Glomerular endothelial cell (primary cell): ENCODE measurements at regions not wholly inside any gene's neighbourhood (a gene's known extent, or its start where the extent isn't known, plus 50 kb on each side); places are given as distances from the start of the nearest gene placed in this dataset.

Experiments
- DNase-seq: peaks from one replicate; pipeline ENCODE4 v3.0.0-alpha.2; 2011; ENCODE audit warnings: low read depth, low spot score; ENCODE audit errors: extremely low read depth

DNA sequence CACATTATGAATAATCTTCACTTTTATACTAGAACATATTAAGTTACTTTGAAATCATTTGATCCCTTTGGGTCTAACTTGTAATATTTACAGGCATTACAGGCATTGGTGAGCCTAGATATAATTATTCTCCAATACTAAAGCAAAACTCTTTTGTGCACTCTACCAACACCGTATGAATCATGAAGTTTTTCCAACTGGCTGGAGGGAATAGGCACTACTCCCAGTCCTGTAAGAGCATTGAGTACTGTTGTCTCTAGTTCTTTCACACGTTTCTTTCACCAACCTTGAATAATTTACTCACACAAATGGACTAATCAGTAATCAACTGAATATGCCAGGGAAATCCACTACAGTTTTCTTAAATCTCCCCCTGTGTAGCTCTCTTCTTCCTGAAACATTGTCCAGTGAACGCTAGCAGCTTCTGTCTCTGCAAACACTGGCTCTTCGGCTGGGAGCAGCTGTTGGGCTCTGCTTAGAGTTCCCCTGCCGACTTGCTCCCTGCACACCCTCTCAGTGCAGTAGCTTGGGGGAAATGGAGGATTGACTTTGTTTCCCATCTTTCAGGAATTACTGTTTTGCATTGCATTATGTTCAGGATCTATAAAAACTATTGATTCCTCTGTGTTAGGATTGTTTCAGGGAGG is 476.7 kb downstream of the RFC3 start:
- no peak for DNase-seq

DNA sequence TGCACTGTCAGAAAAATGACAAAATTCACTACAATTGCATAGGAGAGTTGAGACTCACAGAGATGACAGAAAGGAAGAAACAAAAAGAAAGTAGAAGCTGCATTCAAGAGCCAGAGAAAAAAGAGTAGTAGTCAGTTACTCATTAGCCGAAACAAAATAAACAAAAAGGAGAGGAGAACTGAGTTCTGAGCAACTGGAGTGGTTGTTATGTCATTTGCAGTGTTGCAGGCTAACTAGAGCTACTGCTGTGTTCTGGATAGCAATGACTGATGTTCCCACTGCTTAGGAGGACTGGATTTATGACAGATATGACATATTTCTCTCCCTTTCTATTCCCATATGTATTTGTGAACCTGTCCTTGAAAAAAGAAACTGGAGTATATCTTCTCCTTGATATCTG is 482.6 kb downstream of the RFC3 start:
- DNase-seq, result no peak

DNA sequence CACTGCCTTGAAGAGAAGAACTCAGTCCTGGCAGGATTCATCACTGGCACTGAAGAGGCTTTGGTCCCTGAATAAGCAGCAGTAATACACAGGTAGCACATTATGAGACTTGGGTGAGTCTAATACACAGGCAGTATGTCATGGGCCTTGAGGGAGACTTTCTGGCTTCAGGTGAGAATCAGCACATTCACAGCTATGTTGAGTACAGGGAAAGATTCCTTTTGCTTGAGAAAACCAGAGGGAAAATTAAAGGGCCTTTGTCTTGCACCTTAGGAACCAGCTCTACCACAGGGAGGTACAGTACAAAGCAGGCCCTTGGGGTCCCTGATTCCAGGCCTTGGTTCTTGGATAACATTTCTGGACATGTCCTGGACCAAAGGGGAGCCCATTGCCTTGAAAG is 484.6 kb downstream of the RFC3 start:
- no peak for DNase-seq

DNA sequence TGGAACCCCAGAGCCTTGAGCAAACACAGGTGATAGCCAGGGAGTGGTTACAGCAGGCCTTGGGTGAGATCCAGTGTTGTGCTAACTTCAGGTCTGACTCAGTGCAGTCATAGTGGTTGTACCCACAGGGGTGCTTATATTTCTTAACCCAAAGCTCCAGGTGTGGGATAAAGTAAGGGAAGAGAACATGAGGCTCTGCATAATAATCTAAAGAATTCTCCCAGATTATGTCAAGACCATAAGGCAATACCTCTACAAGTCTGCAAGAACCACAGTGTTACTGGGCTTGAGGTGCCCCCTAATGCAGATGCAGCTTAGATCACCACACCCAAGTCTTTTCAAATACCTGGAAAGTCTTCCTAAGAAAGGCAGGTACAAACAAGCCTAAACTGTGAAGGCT is 485.4 kb downstream of the RFC3 start:
- DNase-seq, result no peak

DNA sequence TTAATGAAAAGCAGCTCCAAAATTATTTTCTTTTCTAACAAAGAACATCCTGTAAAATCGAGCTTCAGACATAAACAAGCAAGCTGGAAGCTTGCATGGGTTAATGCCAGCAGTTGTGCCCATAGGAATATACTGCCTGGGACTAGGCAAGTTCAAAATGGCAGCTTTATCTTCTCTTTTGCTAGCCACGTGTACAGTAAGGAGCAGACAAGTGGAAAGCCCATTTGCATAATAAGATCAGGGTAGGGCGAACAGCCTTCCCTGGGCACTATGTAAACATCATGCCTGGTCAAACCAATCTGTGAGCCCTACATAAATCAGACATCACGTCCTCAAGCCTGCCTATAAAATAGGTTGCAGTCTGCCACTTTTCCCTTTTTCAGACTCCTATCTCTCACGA is 489.7 kb downstream of the RFC3 start:
- DNase-seq, result no peak

DNA sequence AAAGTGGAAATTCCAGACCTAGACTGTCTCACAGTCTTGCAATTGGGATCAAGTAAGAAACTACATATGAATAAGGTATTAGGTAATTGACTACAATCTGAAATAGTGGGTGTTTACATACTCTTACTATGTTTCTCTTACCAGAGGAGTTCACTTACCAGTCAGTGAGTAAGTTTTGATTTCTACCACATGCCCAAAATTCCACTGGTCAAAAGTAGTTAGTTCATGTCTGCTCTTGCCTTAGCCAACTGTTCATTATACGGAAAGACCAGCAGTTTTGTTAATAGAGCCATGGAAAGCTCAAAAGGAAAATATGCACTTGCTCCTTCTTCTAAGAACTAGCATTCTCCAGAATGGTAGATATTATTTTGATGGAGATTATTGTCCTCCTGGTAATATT is 490.8 kb downstream of the RFC3 start:
- no peak for DNase-seq

DNA sequence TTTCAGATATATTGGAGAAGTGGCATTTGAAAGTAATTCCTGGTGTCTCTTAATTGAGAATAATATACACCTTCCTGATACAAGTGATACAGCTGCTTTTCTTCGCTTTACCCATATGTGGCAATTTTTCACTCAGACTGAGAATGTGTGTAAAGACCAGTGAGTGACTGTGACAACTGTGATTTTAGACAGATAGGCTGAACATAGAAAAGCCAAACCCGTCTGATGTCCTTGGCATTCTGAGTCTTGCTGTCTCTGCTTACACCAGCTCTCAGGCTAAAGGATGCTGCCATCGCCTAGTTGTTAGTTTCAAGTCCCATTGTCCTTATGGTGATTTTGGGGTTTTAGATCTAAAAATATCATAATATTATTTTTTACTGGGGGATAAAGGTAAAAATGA is 492.6 kb downstream of the RFC3 start:
- no peak for DNase-seq

DNA sequence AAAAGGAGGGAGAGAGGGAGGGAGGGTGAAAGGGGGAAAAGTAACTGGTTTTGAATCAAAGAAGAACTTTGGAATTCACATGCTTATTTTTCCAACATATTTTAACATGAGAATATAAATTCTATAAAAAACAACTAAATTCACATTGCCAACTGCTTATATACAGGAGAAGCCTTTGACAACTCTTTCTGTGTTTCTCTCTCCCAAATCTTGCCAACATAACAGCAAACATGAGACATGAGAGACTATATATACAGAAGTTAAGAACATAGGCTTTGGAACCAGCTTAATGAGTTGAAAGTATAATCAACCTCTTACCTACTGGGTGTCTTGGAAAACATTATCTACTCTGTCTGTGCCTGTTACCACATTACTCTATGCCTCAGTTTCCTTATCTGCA is 493.3 kb downstream of the RFC3 start:
- no peak for DNase-seq

DNA sequence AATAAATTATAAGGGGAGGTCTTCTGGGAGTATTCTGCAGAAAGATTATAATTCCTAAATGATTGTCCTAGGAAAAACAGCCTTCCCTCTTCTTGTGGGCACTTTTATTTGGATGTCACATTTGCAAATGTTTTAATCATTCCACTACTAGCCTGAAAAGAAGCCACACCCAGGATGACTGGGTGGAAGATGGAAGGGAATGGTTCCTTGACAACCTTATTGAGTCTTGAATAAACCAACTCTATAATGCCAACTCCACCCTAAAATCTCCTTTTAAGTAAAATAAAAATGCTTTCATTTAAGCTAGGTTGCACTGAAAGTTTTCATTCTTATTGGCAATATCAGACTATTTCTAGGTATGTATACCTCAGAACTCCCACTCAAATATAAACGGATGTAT is 494.6 kb downstream of the RFC3 start:
- no peak for DNase-seq

DNA sequence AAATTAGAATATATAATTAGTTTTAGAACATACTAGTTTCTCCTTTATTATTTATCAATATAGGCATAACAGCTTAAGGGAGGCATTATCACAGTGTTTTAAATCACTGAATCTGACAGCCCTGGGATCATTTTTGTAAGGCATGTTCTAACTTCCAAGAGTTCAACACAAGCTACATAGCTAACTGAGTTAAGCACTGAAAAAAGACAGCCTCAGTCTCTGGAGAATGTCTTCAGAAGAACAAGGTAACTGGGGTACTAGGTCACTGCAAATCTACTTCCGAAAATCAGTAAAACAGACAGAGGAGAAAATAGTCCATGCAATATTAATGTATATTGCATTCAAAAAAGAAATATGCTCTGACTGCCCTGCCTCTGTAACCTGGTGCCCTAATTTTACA is 502.1 kb downstream of the RFC3 start:
- DNase-seq, result no peak

DNA sequence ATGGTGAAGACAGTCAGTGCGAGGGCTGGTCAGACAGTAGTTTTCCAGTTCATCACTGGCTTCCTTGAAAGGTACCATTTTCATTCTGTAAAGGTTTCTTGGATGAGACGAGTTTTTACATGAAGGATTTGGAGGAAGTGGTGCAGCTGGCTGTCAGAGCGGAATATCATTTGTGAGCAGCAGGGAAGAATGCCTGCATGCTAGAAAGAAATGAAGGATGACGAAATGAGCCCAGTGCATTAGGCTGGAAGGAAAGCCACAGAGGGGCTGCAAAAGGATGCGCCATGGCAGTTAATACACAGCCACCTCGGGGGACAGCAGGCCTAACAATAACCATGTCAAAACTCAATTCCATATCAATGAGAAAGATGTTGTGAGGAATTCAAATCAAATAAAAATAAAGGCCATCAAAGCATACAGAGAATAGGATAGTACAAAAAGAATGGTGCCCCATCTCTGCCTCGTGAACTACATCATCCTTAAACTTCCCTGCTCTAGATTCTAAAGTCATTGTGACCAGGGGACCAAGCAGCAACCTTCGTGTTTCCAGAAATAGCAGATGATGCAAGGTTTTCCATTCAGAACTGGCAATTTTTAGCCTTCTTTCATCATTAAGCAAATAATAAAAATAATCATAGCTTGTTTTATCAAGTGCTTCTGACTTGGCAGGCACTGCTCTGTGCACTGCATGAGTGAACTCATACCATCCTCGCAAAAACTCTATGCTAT is 504.2 kb downstream of the RFC3 start:
- DNase-seq, result no peak

DNA sequence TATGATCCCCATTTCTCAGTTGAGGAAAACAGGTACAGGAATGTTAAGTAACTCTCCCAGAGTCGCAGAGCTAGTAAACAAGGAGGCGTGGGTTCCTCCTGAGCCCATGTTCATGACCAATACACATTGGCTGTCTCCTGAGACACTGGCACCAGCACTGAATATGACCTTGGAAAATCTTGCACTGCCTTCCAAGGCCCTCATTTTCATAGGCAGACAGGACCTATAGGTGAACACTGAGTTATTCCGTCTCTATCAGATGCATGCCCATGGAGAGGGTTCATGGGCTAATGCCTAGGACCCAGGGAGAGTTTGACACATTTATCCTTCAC is 504.8 kb downstream of the RFC3 start:
- DNase-seq, result no peak

DNA sequence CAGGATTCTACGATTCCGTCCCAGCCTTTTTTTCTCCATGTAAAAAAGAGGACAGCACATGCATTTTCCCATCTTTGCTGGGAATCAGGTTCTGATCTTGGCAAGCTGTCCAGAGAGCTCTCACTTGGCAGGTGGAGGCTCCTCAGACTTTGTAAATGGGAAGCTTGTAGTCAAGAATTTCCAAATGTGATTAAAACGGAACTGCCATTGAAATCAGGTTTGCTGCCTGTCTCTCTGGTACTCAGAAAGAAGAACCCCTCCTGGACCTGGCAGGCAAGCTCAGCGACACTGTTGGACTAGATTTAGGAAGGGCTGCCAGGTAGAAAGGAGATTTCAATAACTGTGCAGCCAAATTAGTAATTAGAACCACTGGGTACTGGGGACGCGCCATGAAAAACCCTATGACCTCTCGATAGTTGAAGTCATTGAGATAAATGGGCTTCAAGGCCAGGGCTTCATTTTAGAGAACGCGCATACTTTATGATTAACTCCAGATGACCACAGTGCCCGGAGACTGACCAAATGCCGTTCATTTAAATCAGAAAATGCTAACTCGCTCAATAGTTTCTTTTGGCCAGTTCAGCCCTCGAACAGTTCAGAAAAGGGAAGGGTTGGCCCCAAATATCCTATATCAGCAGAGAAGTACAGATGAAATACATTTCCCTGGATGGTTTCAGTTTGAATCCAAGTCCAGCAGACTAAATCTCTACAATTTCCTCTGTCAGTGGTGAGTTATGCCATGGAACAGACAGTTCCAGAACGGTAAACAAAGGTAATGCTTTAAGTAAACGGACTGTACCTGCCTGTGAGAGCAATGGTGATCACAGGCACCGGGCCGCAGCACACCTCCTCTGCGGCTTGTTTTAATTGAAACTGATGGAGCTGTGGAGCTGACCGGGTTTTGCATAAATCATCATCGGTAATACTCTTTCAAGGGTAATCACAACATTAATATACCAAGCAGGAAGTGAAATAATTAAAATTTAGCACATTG is 517.4 kb downstream of the RFC3 start:
- no peak for DNase-seq

DNA sequence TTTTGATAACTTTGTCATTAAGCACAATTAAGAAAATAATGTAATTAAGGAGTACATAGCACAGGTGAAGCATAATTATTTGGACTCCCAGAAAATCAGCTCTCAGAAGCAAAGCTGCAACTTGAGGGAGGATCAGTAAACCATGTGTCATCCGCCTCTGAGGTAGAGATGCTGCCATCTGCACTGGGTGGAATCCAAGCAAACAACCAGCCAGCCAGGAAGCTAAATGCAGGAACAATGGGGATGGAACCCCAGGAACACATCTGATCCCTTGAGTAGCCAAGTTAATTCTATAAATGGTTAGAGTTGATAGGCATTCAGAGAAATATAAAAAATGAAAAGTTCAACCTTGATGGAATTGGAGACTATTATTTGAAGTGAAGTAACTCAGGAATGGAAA is 520.2 kb downstream of the RFC3 start:
- no peak for DNase-seq

DNA sequence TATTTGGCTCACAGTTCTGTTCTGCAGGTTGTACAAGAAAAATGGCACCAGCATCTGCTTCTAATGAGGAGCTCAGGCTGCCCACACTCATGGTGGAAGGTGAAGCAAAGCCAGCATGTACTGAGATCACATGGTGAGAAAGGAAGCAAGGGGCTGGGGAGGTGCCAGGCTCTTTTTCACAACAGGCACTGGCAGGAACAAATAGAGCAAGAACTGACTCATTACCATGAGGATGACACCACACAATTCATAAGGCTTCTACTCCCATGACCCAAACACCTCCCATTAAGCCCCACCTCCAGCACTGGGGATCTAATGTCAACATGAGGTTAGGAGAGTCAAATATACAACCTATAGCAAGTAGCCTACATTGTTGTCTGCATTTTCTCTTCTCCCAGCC is 522.6 kb downstream of the RFC3 start:
- no peak for DNase-seq

DNA sequence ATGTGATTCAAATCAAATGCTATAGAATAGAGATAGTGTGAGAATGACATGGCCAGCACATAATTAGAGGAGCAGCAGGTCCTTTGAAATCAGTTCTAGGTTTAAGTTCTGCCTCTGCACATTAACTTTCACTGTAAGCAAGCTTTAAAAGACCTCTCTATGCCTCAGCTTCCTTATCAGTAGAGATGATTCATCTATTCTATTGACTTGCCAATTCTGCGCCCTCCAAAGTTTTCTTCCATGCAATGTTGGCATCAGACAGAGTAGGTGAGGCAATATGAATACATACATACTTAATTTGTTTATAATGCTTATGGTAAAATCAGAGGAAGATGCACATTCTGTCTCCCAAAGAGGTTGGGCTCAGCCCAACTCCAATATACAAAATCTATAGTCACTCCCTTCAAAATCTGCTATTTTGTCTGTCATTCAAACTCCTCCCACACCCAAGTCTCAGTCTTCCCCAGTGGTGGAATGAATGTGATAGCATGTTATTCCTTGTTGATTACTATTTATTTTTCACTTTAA is 525.5 kb downstream of the RFC3 start:
- DNase-seq, result no peak

DNA sequence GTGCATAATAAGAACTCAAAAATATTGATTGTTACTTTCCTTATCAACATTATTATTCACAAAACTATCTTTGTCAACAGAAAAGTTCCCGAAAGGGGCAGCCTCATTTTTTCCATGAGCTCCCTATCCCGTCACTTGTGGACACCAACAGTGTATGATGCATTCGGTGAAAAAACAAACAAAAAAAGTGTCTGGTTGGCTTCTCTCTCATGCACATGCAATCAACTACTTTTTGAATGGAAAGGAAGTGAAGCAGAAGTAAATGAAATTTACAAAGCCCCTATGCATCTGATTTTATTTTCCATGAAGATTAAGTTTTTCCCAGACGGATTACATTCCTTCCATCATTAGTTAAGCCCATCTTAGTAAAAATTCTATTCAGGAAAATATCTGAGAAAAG is 526.9 kb downstream of the RFC3 start:
- DNase-seq, result no peak

DNA sequence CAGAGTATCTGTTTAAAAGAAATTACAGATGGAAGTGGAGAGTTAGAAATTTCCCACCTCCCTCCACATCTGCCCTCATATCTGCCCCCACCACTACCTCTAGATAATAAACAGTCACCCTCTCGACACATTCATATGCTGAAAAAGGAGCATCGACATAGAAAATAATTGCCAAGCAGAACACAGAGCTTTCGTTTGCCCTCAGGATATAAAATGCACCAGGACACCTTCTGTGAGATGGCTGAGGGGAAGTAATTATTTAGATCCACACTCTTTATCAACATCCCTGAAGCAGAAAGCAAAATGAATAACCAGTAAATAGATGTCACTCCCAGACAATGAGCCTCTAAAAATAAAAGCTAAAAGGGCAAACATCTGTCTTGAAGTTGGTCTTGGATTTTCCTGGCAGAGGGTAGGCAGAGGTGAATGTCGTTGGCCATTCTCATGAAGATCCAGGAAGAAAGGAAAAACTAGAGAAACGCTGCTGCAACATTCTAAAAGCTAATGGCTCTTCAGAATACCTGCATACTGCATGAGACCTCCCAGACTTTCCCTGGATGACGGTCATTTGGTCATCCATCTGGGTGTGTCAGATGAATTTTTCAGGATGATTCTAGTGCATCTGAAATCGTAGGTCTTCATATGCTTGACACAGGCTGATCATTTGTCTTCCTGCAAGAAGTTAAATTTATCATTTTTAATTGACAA is 527.5 kb downstream of the RFC3 start:
- no peak for DNase-seq

DNA sequence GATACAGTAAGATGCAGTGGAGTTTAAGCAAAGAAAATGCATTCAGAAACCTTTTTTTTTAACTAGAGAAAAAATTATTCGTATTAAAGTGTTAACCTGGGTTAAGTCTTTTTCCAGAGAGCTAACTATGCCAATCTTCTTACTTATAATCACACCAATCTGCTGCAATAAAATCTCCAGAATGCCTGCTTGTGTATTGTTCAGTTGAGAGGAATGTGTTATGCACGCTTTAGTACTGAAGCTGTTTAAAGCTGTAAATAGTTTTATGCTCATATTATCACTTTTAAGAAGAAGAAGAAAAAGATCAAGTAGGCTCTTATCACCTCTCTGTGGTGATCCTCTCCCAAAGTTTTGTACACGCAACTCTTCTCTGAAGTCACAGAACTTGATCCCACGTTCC is 528.7 kb downstream of the RFC3 start:
- no peak for DNase-seq

DNA sequence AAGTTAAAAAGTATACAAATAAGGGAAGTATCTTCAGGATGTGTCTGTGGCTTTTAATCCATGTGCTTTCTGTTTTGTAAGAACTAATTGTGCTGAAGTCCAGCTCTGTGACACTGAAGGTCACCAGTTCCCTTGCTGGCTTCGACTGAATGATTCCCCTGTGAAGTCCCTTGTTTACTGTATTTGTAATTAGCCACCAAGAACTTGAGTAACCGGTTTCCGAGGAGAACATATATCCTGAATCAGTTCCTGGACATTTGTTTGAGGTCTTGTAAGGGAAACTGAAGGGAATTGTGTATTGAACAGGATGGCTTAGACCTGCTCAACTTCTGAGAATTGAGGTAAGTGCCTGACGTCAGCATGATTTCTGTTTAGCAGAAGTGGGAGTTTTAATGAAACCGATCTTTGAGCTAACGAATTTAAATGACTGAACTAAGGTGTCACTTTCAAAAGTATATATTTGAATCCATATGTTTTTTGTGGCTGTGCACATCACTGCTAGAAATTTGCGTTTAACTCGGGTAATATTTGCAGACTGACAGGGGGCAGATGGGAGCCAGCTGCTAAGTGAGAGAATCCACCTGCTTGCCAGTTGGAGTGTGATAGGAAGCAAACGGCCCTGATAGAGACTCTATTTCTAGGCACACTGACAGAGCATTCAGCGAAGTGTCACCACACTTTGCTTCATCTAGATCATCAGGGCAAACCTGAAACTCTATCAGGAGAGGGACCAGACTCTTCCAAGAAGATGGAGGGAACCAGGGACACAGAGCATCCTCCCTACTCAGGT is 530.0 kb downstream of the RFC3 start:
- no peak for DNase-seq
